ENCODE measurements at regions not wholly inside any gene's neighbourhood (a gene's known extent, or its start where the extent isn't known, plus 50 kb on each side); places are given as distances from the start of the nearest gene placed in this dataset.

DNA sequence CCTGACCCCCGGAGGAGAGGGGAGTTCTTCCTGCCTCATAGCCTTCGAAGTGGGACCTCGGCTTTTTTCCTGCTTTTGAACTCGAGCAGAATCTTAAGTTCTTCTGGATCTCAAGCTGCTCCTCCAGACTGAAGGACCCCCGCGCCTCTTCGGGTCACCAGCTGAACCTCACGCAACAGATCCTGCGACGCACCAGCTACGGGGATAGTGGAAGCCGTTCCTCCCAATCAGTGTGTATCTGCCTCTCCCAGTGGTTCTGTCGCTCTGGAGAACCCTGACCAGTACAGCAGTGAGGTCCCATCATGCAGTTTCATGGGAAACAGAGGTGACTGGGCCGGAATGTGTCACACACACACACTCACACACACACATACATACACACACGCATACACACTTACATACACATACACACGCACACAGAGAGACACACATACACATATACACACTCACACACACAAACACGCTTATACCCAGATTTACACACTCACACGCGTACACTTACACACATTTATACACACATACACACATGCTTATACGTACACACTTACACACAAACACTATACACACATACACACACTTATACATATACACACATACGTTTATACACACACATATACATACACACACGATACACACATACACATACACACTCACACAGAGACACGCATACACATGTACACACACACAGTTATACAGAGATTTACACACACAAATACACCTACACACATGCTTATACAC is 170.0 kb downstream of the TTLL2 start:
- TF ChIP-seq ZNF133 (tag by site-specific recombination; IDR thresholded peaks at IDR 0.05): no peak
- TF ChIP-seq, protein P1, sequence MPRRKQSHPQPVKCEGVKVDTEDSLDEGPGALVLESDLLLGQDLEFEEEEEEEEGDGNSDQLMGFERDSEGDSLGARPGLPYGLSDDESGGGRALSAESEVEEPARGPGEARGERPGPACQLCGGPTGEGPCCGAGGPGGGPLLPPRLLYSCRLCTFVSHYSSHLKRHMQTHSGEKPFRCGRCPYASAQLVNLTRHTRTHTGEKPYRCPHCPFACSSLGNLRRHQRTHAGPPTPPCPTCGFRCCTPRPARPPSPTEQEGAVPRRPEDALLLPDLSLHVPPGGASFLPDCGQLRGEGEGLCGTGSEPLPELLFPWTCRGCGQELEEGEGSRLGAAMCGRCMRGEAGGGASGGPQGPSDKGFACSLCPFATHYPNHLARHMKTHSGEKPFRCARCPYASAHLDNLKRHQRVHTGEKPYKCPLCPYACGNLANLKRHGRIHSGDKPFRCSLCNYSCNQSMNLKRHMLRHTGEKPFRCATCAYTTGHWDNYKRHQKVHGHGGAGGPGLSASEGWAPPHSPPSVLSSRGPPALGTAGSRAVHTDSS (tag by site-specific recombination; IDR thresholded peaks at IDR 0.05): no peak
- no peak for TF ChIP-seq ZNF558 (tag by site-specific recombination; IDR thresholded peaks at IDR 0.05)
- TF ChIP-seq, protein P2, sequence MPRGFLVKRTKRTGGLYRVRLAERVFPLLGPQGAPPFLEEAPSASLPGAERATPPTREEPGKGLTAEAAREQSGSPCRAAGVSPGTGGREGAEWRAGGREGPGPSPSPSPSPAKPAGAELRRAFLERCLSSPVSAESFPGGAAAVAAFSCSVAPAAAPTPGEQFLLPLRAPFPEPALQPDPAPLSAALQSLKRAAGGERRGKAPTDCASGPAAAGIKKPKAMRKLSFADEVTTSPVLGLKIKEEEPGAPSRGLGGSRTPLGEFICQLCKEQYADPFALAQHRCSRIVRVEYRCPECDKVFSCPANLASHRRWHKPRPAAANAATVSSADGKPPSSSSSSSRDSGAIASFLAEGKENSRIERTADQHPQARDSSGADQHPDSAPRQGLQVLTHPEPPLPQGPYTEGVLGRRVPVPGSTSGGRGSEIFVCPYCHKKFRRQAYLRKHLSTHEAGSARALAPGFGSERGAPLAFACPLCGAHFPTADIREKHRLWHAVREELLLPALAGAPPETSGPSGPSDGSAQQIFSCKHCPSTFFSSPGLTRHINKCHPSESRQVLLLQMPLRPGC (tag by site-specific recombination; IDR thresholded peaks at IDR 0.05): no peak
- no peak for TF ChIP-seq SETDB1 (IDR thresholded peaks at IDR 0.05; ENCODE audit: insufficient read length, low read length)
- TF ChIP-seq, protein P3, sequence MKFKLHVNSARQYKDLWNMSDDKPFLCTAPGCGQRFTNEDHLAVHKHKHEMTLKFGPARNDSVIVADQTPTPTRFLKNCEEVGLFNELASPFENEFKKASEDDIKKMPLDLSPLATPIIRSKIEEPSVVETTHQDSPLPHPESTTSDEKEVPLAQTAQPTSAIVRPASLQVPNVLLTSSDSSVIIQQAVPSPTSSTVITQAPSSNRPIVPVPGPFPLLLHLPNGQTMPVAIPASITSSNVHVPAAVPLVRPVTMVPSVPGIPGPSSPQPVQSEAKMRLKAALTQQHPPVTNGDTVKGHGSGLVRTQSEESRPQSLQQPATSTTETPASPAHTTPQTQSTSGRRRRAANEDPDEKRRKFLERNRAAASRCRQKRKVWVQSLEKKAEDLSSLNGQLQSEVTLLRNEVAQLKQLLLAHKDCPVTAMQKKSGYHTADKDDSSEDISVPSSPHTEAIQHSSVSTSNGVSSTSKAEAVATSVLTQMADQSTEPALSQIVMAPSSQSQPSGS (tag by site-specific recombination; IDR thresholded peaks at IDR 0.05; ENCODE audit: low read depth): no peak
- no peak for TF ChIP-seq KLF16 (tag by site-specific recombination; IDR thresholded peaks at IDR 0.05)
- TF ChIP-seq TCF7L2 (IDR thresholded peaks at IDR 0.05; ENCODE audit: borderline replicate concordance, low read depth, low read length): no peak

Measured in HEK293 (cell line).